GM19043 (cell line): ENCODE measurements at regions not wholly inside any gene's neighbourhood (a gene's known extent, or its start where the extent isn't known, plus 50 kb on each side); places are given as distances from the start of the nearest gene placed in this dataset.

Experiments
- ATAC-seq: cut with Tn5 transposase; IDR thresholded peaks from one replicate; pipeline ENCODE4 v1.9.1; 2021; ENCODE audit warnings: low read depth; ENCODE audit not compliant: unreplicated experiment

- no peak for ATAC-seq
Observed at GRCh38 chr15:98504998-98505397, 143.3 kb upstream of the IGF1R start.

- no peak for ATAC-seq
Observed at GRCh38 chr15:98505611-98506031, 142.7 kb upstream of the IGF1R start.

- no peak for ATAC-seq
Observed at GRCh38 chr15:98506172-98506571, 142.2 kb upstream of the IGF1R start.

- ATAC-seq = no peak
Observed at GRCh38 chr15:98506711-98507110, 141.6 kb upstream of the IGF1R start.

- no peak for ATAC-seq
Observed at GRCh38 chr15:98513428-98513986, 134.8 kb upstream of the IGF1R start.

GRCh38 chr15:98514034-98514622 lies 134.2 kb upstream of the IGF1R start:
- ATAC-seq = no peak

GRCh38 chr15:98518823-98519561 lies 129.3 kb upstream of the IGF1R start:
- peak; percentile 94 for ATAC-seq

- ATAC-seq = no peak
Observed at GRCh38 chr15:98519767-98520550, 128.4 kb upstream of the IGF1R start.

- no peak for ATAC-seq
Observed at GRCh38 chr15:98522127-98522526, 126.2 kb upstream of the IGF1R start.

GRCh38 chr15:98523912-98524662 lies 124.3 kb upstream of the IGF1R start:
- no peak for ATAC-seq

GRCh38 chr15:98524838-98525660 lies 123.3 kb upstream of the IGF1R start:
- ATAC-seq = no peak

GRCh38 chr15:98525661-98526001 lies 122.7 kb upstream of the IGF1R start:
- ATAC-seq = no peak

- no peak for ATAC-seq
Observed at GRCh38 chr15:98526094-98526493, 122.2 kb upstream of the IGF1R start.

GRCh38 chr15:98528046-98528725 lies 120.2 kb upstream of the IGF1R start:
- no peak for ATAC-seq

GRCh38 chr15:98529205-98530145 lies 118.9 kb upstream of the IGF1R start:
- ATAC-seq = no peak

- ATAC-seq = no peak
Observed at GRCh38 chr15:98530570-98530969, 117.8 kb upstream of the IGF1R start.

- no peak for ATAC-seq
Observed at GRCh38 chr15:98532063-98532462, 116.3 kb upstream of the IGF1R start.

- ATAC-seq = no peak
Observed at GRCh38 chr15:98536976-98537375, 111.4 kb upstream of the IGF1R start.
